ENCODE measurements at regions not wholly inside any gene's neighbourhood (a gene's known extent, or its start where the extent isn't known, plus 50 kb on each side); places are given as distances from the start of the nearest gene placed in this dataset.

DNA sequence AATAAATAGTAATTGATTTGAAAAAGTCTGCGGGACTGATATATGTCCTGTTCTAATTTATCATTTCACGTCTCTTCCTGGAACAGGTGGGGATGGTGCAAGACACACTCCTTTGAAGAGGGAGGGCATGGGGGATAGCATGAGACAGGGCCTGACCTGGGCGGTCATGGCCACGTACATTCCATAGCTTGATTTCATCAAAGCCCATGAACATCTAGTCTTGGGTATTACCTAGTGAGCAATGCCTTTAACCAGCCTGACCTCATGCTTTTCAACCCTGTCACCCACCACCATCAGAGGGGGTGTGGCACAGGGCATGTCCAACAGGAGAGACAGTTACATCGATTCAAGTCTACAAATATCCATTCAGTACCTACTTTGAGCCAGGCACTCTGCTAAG, 52.3 kb upstream of the HOPX start:
- ATAC-seq (no peak), DNase-seq (ENCODE audit: low spot score) (no peak)
- no peaks in the 10 kb centered on the region for H3K36me3 Mint-ChIP-seq
- no peaks in the 10 kb centered on the region for H3K9me3 Mint-ChIP-seq
- no peak overlapping the region for H3K4me3 Mint-ChIP-seq
- H3K27me3 Mint-ChIP-seq: peaks cover 0 to 3% of the 10 kb centered on the region in 2 donors
- no peaks in the 10 kb centered on the region for H3K4me1 Mint-ChIP-seq (ENCODE audit: low read depth in 2 of 2)
- H3K27ac Mint-ChIP-seq: no peak overlapping the region

DNA sequence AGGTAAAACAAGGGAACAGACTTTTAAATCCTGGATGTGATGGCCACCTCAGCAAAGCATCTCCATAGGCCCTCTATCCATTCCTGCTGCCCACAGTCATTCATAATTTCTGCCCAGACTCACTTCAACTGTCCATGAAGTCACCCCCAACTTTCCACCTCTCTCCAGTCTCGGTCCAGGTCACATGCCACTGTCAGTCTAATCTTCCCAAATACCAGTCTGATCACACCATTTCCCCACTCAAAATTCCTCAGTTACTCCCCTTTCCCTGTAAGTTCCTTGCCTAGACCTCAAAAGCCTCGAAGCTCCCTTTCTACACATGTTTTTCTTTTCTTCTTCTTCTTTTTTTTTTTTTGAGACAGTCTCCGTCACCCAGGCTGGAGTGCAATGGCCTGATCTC, 51.2 kb upstream of the HOPX start:
- Mint-ChIP-seq H3K4me1 (ENCODE audit: low read depth in 2 of 2) (no peaks in the 10 kb centered on the region), H3K4me3 (no peak overlapping the region), H3K36me3 (no peaks in the 10 kb centered on the region), H3K27me3 (peaks cover 0 to 3% of the 10 kb centered on the region in 2 donors), H3K9me3 (no peaks in the 10 kb centered on the region), H3K27ac (no peak overlapping the region)
- DNase-seq (ENCODE audit: low spot score): no peak
- ATAC-seq: no peak

DNA sequence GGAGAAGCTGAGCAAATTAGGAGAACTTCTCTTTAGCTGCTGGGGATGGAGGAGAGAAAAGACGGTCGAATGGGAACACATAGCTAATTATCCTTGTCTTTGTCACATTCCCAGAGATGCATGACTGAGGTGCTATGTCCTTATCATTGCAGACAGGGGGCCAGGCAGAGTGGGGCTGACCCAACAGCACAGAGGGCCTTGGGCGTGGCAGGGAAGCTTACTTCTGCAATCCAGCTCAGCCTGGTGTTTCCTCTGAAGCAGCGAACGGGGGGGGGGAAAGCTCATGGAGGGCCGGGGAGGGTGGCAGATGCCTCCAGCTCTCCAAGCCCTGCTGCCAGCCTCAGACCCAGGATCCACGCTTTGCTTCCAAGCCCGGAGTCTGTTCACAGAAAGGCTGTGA, 50.8 kb upstream of the HOPX start:
- Mint-ChIP-seq H3K4me1 (ENCODE audit: low read depth in 2 of 2) (no peaks in the 10 kb centered on the region), H3K36me3 (no peaks in the 10 kb centered on the region), H3K4me3 (no peak overlapping the region), H3K27me3 (peaks cover 0 to 3% of the 10 kb centered on the region in 2 donors), H3K9me3 (no peaks in the 10 kb centered on the region), H3K27ac (no peak overlapping the region)
- ATAC-seq (no peak), DNase-seq (ENCODE audit: low spot score) (no peak)

All from natural killer cell treated with Interleukin-12 subunit alpha and Interleukin-12 subunit beta and Interleukin-15 and Interleukin-18, amount 100 ng/mL, for 72 hours (primary cell).